ENCODE measurements at regions not wholly inside any gene's neighbourhood (a gene's known extent, or its start where the extent isn't known, plus 50 kb on each side); places are given as distances from the start of the nearest gene placed in this dataset.

GRCh38 chr7:136063326-136063666 lies 86.1 kb upstream of the MTPN start:
- Histone ChIP-seq H3K79me2 (no peaks in the 10 kb centered on the region), H3K4me2 (no peak overlapping the region), H3K9me2 (replicated peaks; ENCODE audit: insufficient read depth) (no peaks in the 10 kb centered on the region), H2AFZ (no peak overlapping the region), H3K27me3 (no peaks in the 10 kb centered on the region), H3K9me3 (ENCODE audit: low read depth) (no peaks in the 10 kb centered on the region), H4K20me1 (ENCODE audit: insufficient read depth, poor library complexity, severe bottlenecking) (no peaks in the 10 kb centered on the region), H3K27ac (peak overlapping the region; percentile 29), H3K36me3 (replicated peaks; ENCODE audit: insufficient read depth, low read depth) (no peaks in the 10 kb centered on the region), H3K4me3 (no peak overlapping the region), H3K4me1 (ENCODE audit: insufficient read depth) (peaks cover 9% of the 10 kb centered on the region)
- no peak for DNase-seq (ENCODE audit: low spot score)
- TF ChIP-seq CTCF (IDR thresholded peaks at IDR 0.05; ENCODE audit: poor library complexity) (no peak), EZH2phosphoT487 (IDR thresholded peaks at IDR 0.05; ENCODE audit: low read depth, severe bottlenecking, unreplicated experiment) (no peak), EZH2 (IDR thresholded peaks at IDR 0.05; ENCODE audit: borderline replicate concordance) (no peak)
- 82% methylated on average over 3 of the region's 3 CpGs for WGBS (ENCODE audit: low lambda C conversion rate, missing lambda C conversion rate)

- Histone ChIP-seq H3K4me3 (no peak overlapping the region), H3K27ac (peak overlapping the region; percentile 27), H3K4me1 (ENCODE audit: insufficient read depth) (peaks cover 9% of the 10 kb centered on the region), H3K9me3 (ENCODE audit: low read depth) (no peaks in the 10 kb centered on the region), H4K20me1 (ENCODE audit: insufficient read depth, poor library complexity, severe bottlenecking) (no peaks in the 10 kb centered on the region), H3K36me3 (replicated peaks; ENCODE audit: insufficient read depth, low read depth) (no peaks in the 10 kb centered on the region), H2AFZ (no peak overlapping the region), H3K4me2 (no peak overlapping the region), H3K79me2 (no peaks in the 10 kb centered on the region), H3K27me3 (no peaks in the 10 kb centered on the region), H3K9me2 (replicated peaks; ENCODE audit: insufficient read depth) (no peaks in the 10 kb centered on the region)
- no peak for DNase-seq (ENCODE audit: low spot score)
- TF ChIP-seq EZH2phosphoT487 (IDR thresholded peaks at IDR 0.05; ENCODE audit: low read depth, severe bottlenecking, unreplicated experiment) (no peak), CTCF (IDR thresholded peaks at IDR 0.05; ENCODE audit: poor library complexity) (no peak), EZH2 (IDR thresholded peaks at IDR 0.05; ENCODE audit: borderline replicate concordance) (no peak)
- 55% methylated on average over 4 of the region's 4 CpGs for WGBS (ENCODE audit: low lambda C conversion rate, missing lambda C conversion rate)
These were observed 85.6 kb upstream of the MTPN start for GRCh38 chr7:136062625-136063325.

- no peak for DNase-seq (ENCODE audit: low spot score)
- TF ChIP-seq CTCF (IDR thresholded peaks at IDR 0.05; ENCODE audit: poor library complexity) (no peak), EZH2phosphoT487 (IDR thresholded peaks at IDR 0.05; ENCODE audit: low read depth, severe bottlenecking, unreplicated experiment) (no peak), EZH2 (IDR thresholded peaks at IDR 0.05; ENCODE audit: borderline replicate concordance) (no peak)
- WGBS (ENCODE audit: low lambda C conversion rate, missing lambda C conversion rate) = 95% methylated on average over 3 of the region's 3 CpGs
- Histone ChIP-seq H3K4me1 (ENCODE audit: insufficient read depth) (peaks cover 9% of the 10 kb centered on the region), H3K27ac (no peak overlapping the region), H3K27me3 (no peaks in the 10 kb centered on the region), H3K9me2 (replicated peaks; ENCODE audit: insufficient read depth) (no peaks in the 10 kb centered on the region), H2AFZ (no peak overlapping the region), H3K36me3 (replicated peaks; ENCODE audit: insufficient read depth, low read depth) (no peaks in the 10 kb centered on the region), H4K20me1 (ENCODE audit: insufficient read depth, poor library complexity, severe bottlenecking) (no peaks in the 10 kb centered on the region), H3K79me2 (no peaks in the 10 kb centered on the region), H3K4me2 (no peak overlapping the region), H3K4me3 (no peak overlapping the region), H3K9me3 (ENCODE audit: low read depth) (no peaks in the 10 kb centered on the region)
These were observed 84.3 kb upstream of the MTPN start for GRCh38 chr7:136061433-136061832.
